ENCODE measurements at regions not wholly inside any gene's neighbourhood (a gene's known extent, or its start where the extent isn't known, plus 50 kb on each side); places are given as distances from the start of the nearest gene placed in this dataset.

- DNase-seq (ENCODE audit: low spot score) (no peak), ATAC-seq (ENCODE audit: low FRiP score) (no peak)
- no peak for TF ChIP-seq CTCF (IDR thresholded peaks at IDR 0.05)
These were observed 370.3 kb upstream of the IRX1 start for GRCh38 chr5:3225201-3225960.

- ATAC-seq (ENCODE audit: low FRiP score) (no peak), DNase-seq (ENCODE audit: low spot score) (no peak)
- TF ChIP-seq CTCF (IDR thresholded peaks at IDR 0.05): no peak
These were observed 372.7 kb upstream of the IRX1 start for GRCh38 chr5:3222924-3223323.

GRCh38 chr5:3221432-3221831, 374.2 kb upstream of the IRX1 start:
- no peak for ATAC-seq (ENCODE audit: low FRiP score)
- DNase-seq (ENCODE audit: low spot score): no peak

GRCh38 chr5:3220638-3221288, 374.9 kb upstream of the IRX1 start:
- no peak for TF ChIP-seq CTCF (IDR thresholded peaks at IDR 0.05)
- DNase-seq (ENCODE audit: low spot score) (no peak), ATAC-seq (ENCODE audit: low FRiP score) (no peak)

More at GRCh38 chr5:3221432-3221831, 374.2 kb upstream of the IRX1 start:
- no peak for TF ChIP-seq CTCF (IDR thresholded peaks at IDR 0.05)

- DNase-seq (ENCODE audit: low spot score) (no peak), ATAC-seq (ENCODE audit: low FRiP score) (no peak)
- no peak for TF ChIP-seq CTCF (IDR thresholded peaks at IDR 0.05)
These were observed 375.4 kb upstream of the IRX1 start for GRCh38 chr5:3220201-3220600.

GRCh38 chr5:3218916-3219650, 376.5 kb upstream of the IRX1 start:
- no peak for DNase-seq (ENCODE audit: low spot score)
- ATAC-seq (ENCODE audit: low FRiP score): no peak
- no peak for TF ChIP-seq CTCF (IDR thresholded peaks at IDR 0.05)
